WERI-Rb-1 (cell line): ENCODE measurements at regions not wholly inside any gene's neighbourhood (a gene's known extent, or its start where the extent isn't known, plus 50 kb on each side); places are given as distances from the start of the nearest gene placed in this dataset.
"Not testable (repeated sequence)": the region's sequence is repeated elsewhere in the genome, so short reads cannot be mapped to it uniquely, and the experiment has no call there.

Source experiments
- DNase-seq: peaks from one replicate; pipeline ENCODE4 v3.0.0-alpha.2; 2020
- H3K27ac ChIP-seq: fragments of 250-450 bp; sonication (Bioruptor Pico); 2 replicates; pipeline ENCODE4 v1.5.1; 2020; ENCODE audit warnings: mild to moderate bottlenecking, moderate library complexity
- H3K27me3 ChIP-seq: fragments of 250-450 bp; sonication (Bioruptor Pico); 2 replicates; pipeline ENCODE4 v1.5.1; 2021; ENCODE audit warnings: mild to moderate bottlenecking, low read depth, moderate library complexity; ENCODE audit not compliant: insufficient read depth, severe bottlenecking
- H3K36me3 ChIP-seq: fragments of 250-450 bp; sonication (Bioruptor Pico); 2 replicates; pipeline ENCODE4 v1.5.1; 2020; ENCODE audit warnings: mild to moderate bottlenecking, moderate library complexity
- H3K4me3 ChIP-seq: 2 replicates; pipeline ENCODE4 v1.5.1; 2011; ENCODE audit warnings: low read depth, mild to moderate bottlenecking, control low read depth, low read length
- H3K9me3 ChIP-seq: fragments of 250-450 bp; sonication (Bioruptor Pico); 2 replicates; pipeline ENCODE4 v1.5.1; 2021; ENCODE audit warnings: mild to moderate bottlenecking, moderate library complexity; ENCODE audit not compliant: severe bottlenecking
- TF ChIP-seq, protein P1 (sequence below): IDR thresholded peaks from 2 replicates; pipeline ENCODE4 v1.5.1; 2011; ENCODE audit warnings: low read depth, mild to moderate bottlenecking, control low read depth, inconsistent platforms, low read length

GRCh38 chr3:4077950-4078349 is 225.2 kb upstream of the SETMAR start:
- no peak overlapping the region for H3K27ac ChIP-seq
- TF ChIP-seq, protein P1, sequence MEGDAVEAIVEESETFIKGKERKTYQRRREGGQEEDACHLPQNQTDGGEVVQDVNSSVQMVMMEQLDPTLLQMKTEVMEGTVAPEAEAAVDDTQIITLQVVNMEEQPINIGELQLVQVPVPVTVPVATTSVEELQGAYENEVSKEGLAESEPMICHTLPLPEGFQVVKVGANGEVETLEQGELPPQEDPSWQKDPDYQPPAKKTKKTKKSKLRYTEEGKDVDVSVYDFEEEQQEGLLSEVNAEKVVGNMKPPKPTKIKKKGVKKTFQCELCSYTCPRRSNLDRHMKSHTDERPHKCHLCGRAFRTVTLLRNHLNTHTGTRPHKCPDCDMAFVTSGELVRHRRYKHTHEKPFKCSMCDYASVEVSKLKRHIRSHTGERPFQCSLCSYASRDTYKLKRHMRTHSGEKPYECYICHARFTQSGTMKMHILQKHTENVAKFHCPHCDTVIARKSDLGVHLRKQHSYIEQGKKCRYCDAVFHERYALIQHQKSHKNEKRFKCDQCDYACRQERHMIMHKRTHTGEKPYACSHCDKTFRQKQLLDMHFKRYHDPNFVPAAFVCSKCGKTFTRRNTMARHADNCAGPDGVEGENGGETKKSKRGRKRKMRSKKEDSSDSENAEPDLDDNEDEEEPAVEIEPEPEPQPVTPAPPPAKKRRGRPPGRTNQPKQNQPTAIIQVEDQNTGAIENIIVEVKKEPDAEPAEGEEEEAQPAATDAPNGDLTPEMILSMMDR = no peak
- H3K4me3 ChIP-seq = no peak overlapping the region
- no peaks in the 10 kb centered on the region for H3K9me3 ChIP-seq
- DNase-seq = no peak
- H3K27me3 ChIP-seq = no peaks in the 10 kb centered on the region
- H3K36me3 ChIP-seq = no peaks in the 10 kb centered on the region

DNA sequence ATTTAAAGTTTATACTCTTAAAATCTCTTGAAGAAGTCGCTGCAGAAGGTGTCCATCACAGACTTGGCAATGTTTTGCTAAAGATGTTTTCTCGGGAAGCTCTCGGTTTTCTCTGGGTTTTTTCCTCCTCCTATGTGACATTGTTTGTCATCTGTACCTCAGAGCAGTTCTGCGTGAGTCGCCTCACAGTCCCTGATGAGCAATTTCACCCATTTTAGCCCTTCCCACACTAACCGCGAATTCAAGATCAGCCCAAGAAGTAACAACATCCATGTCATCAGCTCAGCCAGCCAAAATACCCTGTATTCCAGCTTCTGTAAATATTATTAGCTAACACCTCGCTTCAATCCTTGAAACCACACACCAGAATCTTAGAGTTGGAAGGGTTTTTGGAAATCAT is 224.3 kb upstream of the SETMAR start:
- Histone ChIP-seq H3K27ac (no peak overlapping the region), H3K36me3 (no peaks in the 10 kb centered on the region), H3K4me3 (no peak overlapping the region), H3K27me3 (no peaks in the 10 kb centered on the region), H3K9me3 (no peaks in the 10 kb centered on the region)
- TF ChIP-seq, protein P1 = no peak
- no peak for DNase-seq

DNA sequence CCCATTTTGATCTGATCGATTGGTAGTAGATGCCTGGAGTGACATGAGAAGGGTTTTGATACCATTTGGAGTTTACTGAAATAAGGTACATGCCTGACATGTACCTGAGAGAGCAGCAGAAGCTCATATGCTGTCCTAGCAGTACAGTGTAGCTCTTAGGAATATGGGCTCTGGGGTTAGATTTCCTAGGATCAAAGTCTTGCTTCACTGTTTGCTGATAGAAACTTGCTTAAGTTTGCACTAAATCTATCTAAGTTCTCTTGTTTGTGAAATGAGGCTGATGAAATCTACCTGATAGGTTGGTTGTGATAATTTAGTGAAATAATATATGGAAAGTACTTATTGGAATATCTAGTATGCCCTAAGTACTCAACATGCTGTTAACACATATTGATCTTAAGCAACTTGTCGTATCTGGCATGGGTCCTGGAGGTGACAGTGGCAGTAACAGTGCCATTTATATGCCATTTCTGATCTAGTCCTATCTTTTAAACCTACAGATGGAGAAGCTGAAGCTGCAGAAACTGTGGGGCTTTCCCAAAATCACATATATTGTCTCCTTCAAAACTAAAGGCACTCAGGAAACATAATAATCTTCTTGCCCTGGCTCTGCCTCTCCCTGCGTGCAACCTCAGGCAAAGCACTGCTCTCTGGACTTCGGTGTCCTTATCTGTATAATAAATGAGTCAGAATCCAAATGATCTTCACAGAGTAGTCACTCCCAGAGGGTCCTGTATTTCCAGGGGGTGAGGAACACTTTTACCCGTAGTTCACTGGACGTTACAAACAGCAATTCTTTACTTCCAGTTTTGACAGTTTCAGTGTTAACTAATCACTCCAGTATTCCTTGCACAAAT is 223.6 kb upstream of the SETMAR start:
- TF ChIP-seq, protein P1 = no peak
- no peak overlapping the region for H3K27ac ChIP-seq
- H3K36me3 ChIP-seq = no peaks in the 10 kb centered on the region
- H3K27me3 ChIP-seq = no peaks in the 10 kb centered on the region
- H3K4me3 ChIP-seq = no peak overlapping the region
- no peaks in the 10 kb centered on the region for H3K9me3 ChIP-seq
- DNase-seq = no peak

DNA sequence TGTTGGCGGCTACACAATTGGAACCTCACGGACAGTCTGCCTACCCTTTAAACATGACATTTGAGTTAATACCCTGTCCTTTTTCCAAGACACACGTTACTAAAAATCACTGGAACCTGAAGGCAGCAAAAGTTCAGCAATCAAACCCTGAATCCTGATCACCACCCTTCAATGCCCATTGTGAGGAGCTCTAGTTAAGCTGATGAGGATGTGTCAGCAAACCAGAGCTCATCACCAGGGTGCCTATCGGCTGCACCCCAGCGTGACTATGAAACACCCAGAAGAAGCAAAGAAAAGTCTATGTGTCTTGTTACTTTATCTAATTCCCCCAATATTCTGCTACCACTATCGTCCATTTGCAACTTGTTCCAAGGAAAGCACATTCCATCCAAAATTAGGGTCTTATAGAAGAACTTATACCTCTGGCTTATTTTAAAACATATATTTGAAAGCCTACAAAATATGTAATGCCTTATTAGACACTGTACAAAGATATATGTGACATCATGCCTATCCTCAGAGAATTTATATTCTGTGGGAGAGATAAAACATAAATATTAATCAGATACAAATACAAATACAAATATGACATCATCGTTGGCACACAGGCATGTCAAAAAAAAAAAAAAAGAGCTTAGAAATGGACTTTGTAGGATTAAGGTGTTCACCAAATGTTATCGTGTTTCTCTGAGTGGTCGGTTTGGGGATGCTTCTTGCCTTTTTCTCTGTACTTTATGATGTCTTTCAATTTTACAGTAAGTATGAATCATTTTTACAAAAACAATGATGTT is 219.7 kb upstream of the SETMAR start:
- TF ChIP-seq, protein P1 = 0 out of 2 replicates have a peak, but pooled peaks have one; percentile 22

DNA sequence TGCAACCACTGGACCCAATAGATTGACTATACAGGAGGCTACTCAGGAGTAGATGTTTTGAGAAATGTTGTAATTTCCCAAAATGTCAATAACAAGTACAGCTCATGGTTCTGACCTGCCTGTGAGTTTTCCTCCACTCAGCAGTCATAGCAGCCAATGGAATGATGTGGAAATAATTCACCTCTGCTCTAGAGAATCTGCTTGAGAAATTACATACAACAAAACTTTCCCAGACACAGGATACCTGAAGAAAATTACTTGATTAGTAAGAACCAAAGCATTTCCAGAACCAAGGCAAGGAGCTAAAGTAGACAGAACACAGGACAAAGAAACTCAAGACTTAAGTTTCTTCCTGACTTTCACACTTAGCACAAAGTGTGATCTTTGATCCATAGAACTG is 218.9 kb upstream of the SETMAR start:
- TF ChIP-seq, protein P1 = no peak
- DNase-seq = no peak
- Histone ChIP-seq H3K27me3 (no peaks in the 10 kb centered on the region), H3K9me3 (no peaks in the 10 kb centered on the region), H3K27ac (no peak overlapping the region), H3K36me3 (no peaks in the 10 kb centered on the region), H3K4me3 (no peak overlapping the region)

More for the DNA sequence above, 219.7 kb upstream of the SETMAR start:
- DNase-seq = peak; percentile 48
- Histone ChIP-seq H3K27ac (peak overlapping the region; percentile 25), H3K27me3 (no peaks in the 10 kb centered on the region), H3K36me3 (no peaks in the 10 kb centered on the region), H3K9me3 (no peaks in the 10 kb centered on the region), H3K4me3 (no peak overlapping the region)

DNA sequence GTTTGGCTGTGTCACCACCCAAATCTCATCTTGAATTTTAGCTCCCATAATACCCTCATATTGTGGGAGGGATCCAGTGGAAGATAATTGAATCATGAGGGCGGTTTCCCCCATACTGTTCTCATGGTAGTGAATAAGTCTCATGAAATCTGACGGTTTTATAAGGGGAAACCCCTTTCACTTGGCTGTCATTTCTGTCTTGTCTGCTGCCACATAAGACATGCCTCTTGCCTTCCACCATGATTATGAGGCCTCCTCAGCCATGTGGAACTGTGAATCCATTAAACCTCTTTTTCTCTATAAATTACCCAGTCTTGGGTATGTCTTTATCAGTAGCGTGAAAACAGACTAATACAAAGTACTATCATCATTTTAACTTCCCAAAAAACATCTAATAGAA is 216.5 kb upstream of the SETMAR start:
- DNase-seq, H3K27me3 ChIP-seq, H3K36me3 ChIP-seq, H3K4me3 ChIP-seq, H3K27ac ChIP-seq, H3K9me3 ChIP-seq: not testable (repeated sequence)
